SH-SY5Y (cell line): ENCODE measurements at regions not wholly inside any gene's neighbourhood (a gene's known extent, or its start where the extent isn't known, plus 50 kb on each side); places are given as distances from the start of the nearest gene placed in this dataset.

Source experiments
- GATA2 ChIP-seq: IDR thresholded peaks from 2 replicates; pipeline ENCODE4 v1.6.1; 2011; ENCODE audit warnings: mild to moderate bottlenecking, low read depth, low read length
- GATA3 ChIP-seq: IDR thresholded peaks from 2 replicates; pipeline ENCODE4 v1.6.1; 2011; ENCODE audit warnings: low read depth, mild to moderate bottlenecking, low read length, moderate library complexity

GRCh38 chr14:86143248-86143647 lies 613.3 kb downstream of the FLRT2 start:
- TF ChIP-seq GATA2 = no peak
- no peak for TF ChIP-seq GATA3
